ENCODE measurements at regions not wholly inside any gene's neighbourhood (a gene's known extent, or its start where the extent isn't known, plus 50 kb on each side); places are given as distances from the start of the nearest gene placed in this dataset.

- Histone ChIP-seq H3K27ac (no peak overlapping the region), H3K4me3 (replicated peaks in 1 of 3) (no peak overlapping the region), H3K27me3 (no peaks in the 10 kb centered on the region), H3K9me3 (no peaks in the 10 kb centered on the region), H3K36me3 (no peaks in the 10 kb centered on the region), H3K4me1 (no peaks in the 10 kb centered on the region)
- DNase-seq: no peak
- 78 to 87% methylated on average over 9 of the region's 9 CpGs for WGBS, 2 donors
- no peak for TF ChIP-seq CTCF (IDR thresholded peaks at IDR 0.05)
- TF ChIP-seq POLR2A (IDR thresholded peaks at IDR 0.05): no peak
- intact Hi-C loops (cut with DNase I): no loop called here
Measured at GRCh38 chr2:16325976-16326510, 339.6 kb downstream of the CYRIA start.

- 82% methylated on average over 12 to 13 of the region's 14 CpGs for WGBS, 2 donors
- intact Hi-C loops (cut with DNase I): no loop called here
Measured at GRCh38 chr2:16325016-16325975, 340.3 kb downstream of the CYRIA start.

GRCh38 chr2:16324544-16324937 lies 341.1 kb downstream of the CYRIA start:
- no peak for DNase-seq
- no peak overlapping the region for H3K4me3 ChIP-seq (replicated peaks in 1 of 3)
- no peaks in the 10 kb centered on the region for H3K9me3 ChIP-seq
- no peaks in the 10 kb centered on the region for H3K4me1 ChIP-seq
- no peaks in the 10 kb centered on the region for H3K36me3 ChIP-seq
- H3K27me3 ChIP-seq: no peaks in the 10 kb centered on the region
- intact Hi-C loops (cut with DNase I): no loop called here
- TF ChIP-seq CTCF (IDR thresholded peaks at IDR 0.05) (no peak), POLR2A (IDR thresholded peaks at IDR 0.05) (no peak)
- no peak overlapping the region for H3K27ac ChIP-seq

More at GRCh38 chr2:16325016-16325975, 340.3 kb downstream of the CYRIA start:
- no peaks in the 10 kb centered on the region for H3K27me3 ChIP-seq
- TF ChIP-seq CTCF (IDR thresholded peaks at IDR 0.05) (no peak), POLR2A (IDR thresholded peaks at IDR 0.05) (no peak)
- H3K4me3 ChIP-seq (replicated peaks in 1 of 3): no peak overlapping the region
- no peak overlapping the region for H3K27ac ChIP-seq
- H3K4me1 ChIP-seq: no peaks in the 10 kb centered on the region
- no peak for DNase-seq
- no peaks in the 10 kb centered on the region for H3K9me3 ChIP-seq
- H3K36me3 ChIP-seq: no peaks in the 10 kb centered on the region

- DNase-seq: no peak
- 84 to 89% methylated on average over 9 of the region's 9 CpGs for WGBS, 2 donors
- TF ChIP-seq POLR2A (IDR thresholded peaks at IDR 0.05) (no peak), CTCF (IDR thresholded peaks at IDR 0.05) (no peak)
- intact Hi-C loops (cut with DNase I): no loop called here
- no peak overlapping the region for H3K4me3 ChIP-seq (replicated peaks in 1 of 3)
- no peak overlapping the region for H3K27ac ChIP-seq
- no peaks in the 10 kb centered on the region for H3K36me3 ChIP-seq
- H3K27me3 ChIP-seq: no peaks in the 10 kb centered on the region
- H3K4me1 ChIP-seq: no peaks in the 10 kb centered on the region
- H3K9me3 ChIP-seq: no peaks in the 10 kb centered on the region
Measured at GRCh38 chr2:16323551-16324543, 341.8 kb downstream of the CYRIA start.

All from thyroid gland (tissue), 4 donors.